ENCODE measurements at regions not wholly inside any gene's neighbourhood (a gene's known extent, or its start where the extent isn't known, plus 50 kb on each side); places are given as distances from the start of the nearest gene placed in this dataset.

- TF ChIP-seq CTCF (conservative IDR thresholded peaks at IDR 0.05 in 1 of 2, IDR thresholded peaks at IDR 0.05 in 1 of 2; ENCODE audit: low read depth in 1 of 2, low read length in 2 of 2) (no peak), EZH2 (IDR thresholded peaks at IDR 0.05; ENCODE audit: low read length, missing control alignments) (no peak)
Observed at GRCh38 chr3:124076235-124076634, 84.3 kb upstream of the ROPN1 start.

All from fibroblast of lung (primary cell).